ENCODE measurements at regions not wholly inside any gene's neighbourhood (a gene's known extent, or its start where the extent isn't known, plus 50 kb on each side); places are given as distances from the start of the nearest gene placed in this dataset.

- H4K20me1 ChIP-seq, result no peaks in the 10 kb centered on the region
- no peak overlapping the region for H3K27ac ChIP-seq
- no peak overlapping the region for H3K4me2 ChIP-seq
- H3K9ac ChIP-seq, result no peak overlapping the region
- H3K4me3 ChIP-seq, result no peak overlapping the region
- H3K9me3 ChIP-seq (replicated peaks in 1 of 11), result no peaks in the 10 kb centered on the region
- no peaks in the 10 kb centered on the region for H3K4me1 ChIP-seq
- H3K36me3 ChIP-seq, result no peaks in the 10 kb centered on the region
- no peaks in the 10 kb centered on the region for H3K27me3 ChIP-seq
- TF ChIP-seq Cebpa-rat (IDR thresholded peaks at IDR 0.05), result no peak
Observed at GRCh38 chr3:81173514-81173913, 587.9 kb downstream of the GBE1 start.

GRCh38 chr3:81170298-81170697 lies 591.1 kb downstream of the GBE1 start:
- no peak overlapping the region for H3K4me2 ChIP-seq
- H3K9ac ChIP-seq, result no peak overlapping the region
- no peaks in the 10 kb centered on the region for H3K9me3 ChIP-seq (replicated peaks in 1 of 11)
- no peaks in the 10 kb centered on the region for H3K36me3 ChIP-seq
- H3K27me3 ChIP-seq, result no peaks in the 10 kb centered on the region
- H3K4me1 ChIP-seq, result no peaks in the 10 kb centered on the region
- H3K4me3 ChIP-seq, result no peak overlapping the region
- H3K27ac ChIP-seq, result no peak overlapping the region
- no peaks in the 10 kb centered on the region for H4K20me1 ChIP-seq
- TF ChIP-seq Cebpa-rat (IDR thresholded peaks at IDR 0.05), result no peak

- TF ChIP-seq Cebpa-rat (IDR thresholded peaks at IDR 0.05), result no peak
- Histone ChIP-seq H3K36me3 (no peaks in the 10 kb centered on the region), H4K20me1 (no peaks in the 10 kb centered on the region), H3K27ac (no peak overlapping the region), H3K4me1 (no peaks in the 10 kb centered on the region), H3K9me3 (replicated peaks in 1 of 11) (no peaks in the 10 kb centered on the region), H3K27me3 (no peaks in the 10 kb centered on the region), H3K9ac (no peak overlapping the region), H3K4me2 (no peak overlapping the region), H3K4me3 (no peak overlapping the region)
Observed at GRCh38 chr3:81164806-81165205, 596.6 kb downstream of the GBE1 start.

GRCh38 chr3:81161851-81162250 lies 599.6 kb downstream of the GBE1 start:
- no peak for TF ChIP-seq Cebpa-rat (IDR thresholded peaks at IDR 0.05)
- Histone ChIP-seq H4K20me1 (no peaks in the 10 kb centered on the region), H3K9me3 (replicated peaks in 1 of 11) (no peaks in the 10 kb centered on the region), H3K4me3 (no peak overlapping the region), H3K36me3 (no peaks in the 10 kb centered on the region), H3K4me2 (no peak overlapping the region), H3K27me3 (no peaks in the 10 kb centered on the region), H3K27ac (no peak overlapping the region), H3K9ac (no peak overlapping the region), H3K4me1 (no peaks in the 10 kb centered on the region)

GRCh38 chr3:81161100-81161499 lies 600.3 kb downstream of the GBE1 start:
- H3K9ac ChIP-seq, result no peak overlapping the region
- H3K4me3 ChIP-seq, result no peak overlapping the region
- no peak for TF ChIP-seq Cebpa-rat (IDR thresholded peaks at IDR 0.05)
- H3K4me2 ChIP-seq, result no peak overlapping the region
- H3K9me3 ChIP-seq (replicated peaks in 1 of 11), result no peaks in the 10 kb centered on the region
- H3K36me3 ChIP-seq, result no peaks in the 10 kb centered on the region
- no peaks in the 10 kb centered on the region for H3K4me1 ChIP-seq
- no peak overlapping the region for H3K27ac ChIP-seq
- H4K20me1 ChIP-seq, result no peaks in the 10 kb centered on the region
- no peaks in the 10 kb centered on the region for H3K27me3 ChIP-seq

GRCh38 chr3:81154611-81155143 lies 606.8 kb downstream of the GBE1 start:
- no peak for TF ChIP-seq Cebpa-rat (IDR thresholded peaks at IDR 0.05)
- H3K27me3 ChIP-seq, result no peaks in the 10 kb centered on the region
- H3K4me1 ChIP-seq, result no peaks in the 10 kb centered on the region
- no peak overlapping the region for H3K4me2 ChIP-seq
- H3K4me3 ChIP-seq, result no peak overlapping the region
- no peaks in the 10 kb centered on the region for H3K36me3 ChIP-seq
- H3K9me3 ChIP-seq (replicated peaks in 1 of 11), result no peaks in the 10 kb centered on the region
- no peak overlapping the region for H3K27ac ChIP-seq
- H4K20me1 ChIP-seq, result no peaks in the 10 kb centered on the region
- no peak overlapping the region for H3K9ac ChIP-seq

- no peak overlapping the region for H3K9ac ChIP-seq
- no peaks in the 10 kb centered on the region for H3K9me3 ChIP-seq (replicated peaks in 1 of 11)
- no peak overlapping the region for H3K4me2 ChIP-seq
- H3K27me3 ChIP-seq, result no peaks in the 10 kb centered on the region
- H3K4me1 ChIP-seq, result no peaks in the 10 kb centered on the region
- no peaks in the 10 kb centered on the region for H3K36me3 ChIP-seq
- no peak for TF ChIP-seq Cebpa-rat (IDR thresholded peaks at IDR 0.05)
- H4K20me1 ChIP-seq, result no peaks in the 10 kb centered on the region
- no peak overlapping the region for H3K4me3 ChIP-seq
- no peak overlapping the region for H3K27ac ChIP-seq
Observed at GRCh38 chr3:81152156-81152555, 609.3 kb downstream of the GBE1 start.

- Histone ChIP-seq H3K4me2 (no peak overlapping the region), H3K4me1 (no peaks in the 10 kb centered on the region), H3K9me3 (replicated peaks in 1 of 11) (no peaks in the 10 kb centered on the region), H3K4me3 (no peak overlapping the region), H3K36me3 (no peaks in the 10 kb centered on the region), H3K27me3 (no peaks in the 10 kb centered on the region), H3K27ac (no peak overlapping the region), H4K20me1 (no peaks in the 10 kb centered on the region), H3K9ac (no peak overlapping the region)
- no peak for TF ChIP-seq Cebpa-rat (IDR thresholded peaks at IDR 0.05)
Observed at GRCh38 chr3:81132995-81133394, 628.5 kb downstream of the GBE1 start.

- H3K9me3 ChIP-seq (replicated peaks in 1 of 11), result no peaks in the 10 kb centered on the region
- no peak overlapping the region for H3K9ac ChIP-seq
- no peak overlapping the region for H3K4me2 ChIP-seq
- no peak overlapping the region for H3K4me3 ChIP-seq
- no peaks in the 10 kb centered on the region for H3K4me1 ChIP-seq
- H3K36me3 ChIP-seq, result no peaks in the 10 kb centered on the region
- H3K27me3 ChIP-seq, result no peaks in the 10 kb centered on the region
- H3K27ac ChIP-seq, result no peak overlapping the region
- no peaks in the 10 kb centered on the region for H4K20me1 ChIP-seq
- no peak for TF ChIP-seq Cebpa-rat (IDR thresholded peaks at IDR 0.05)
Observed at GRCh38 chr3:81105789-81106488, 655.5 kb downstream of the GBE1 start.

GRCh38 chr3:81105206-81105605 lies 656.2 kb downstream of the GBE1 start:
- no peak overlapping the region for H3K27ac ChIP-seq
- no peaks in the 10 kb centered on the region for H3K4me1 ChIP-seq
- TF ChIP-seq Cebpa-rat (IDR thresholded peaks at IDR 0.05), result no peak
- H3K4me2 ChIP-seq, result no peak overlapping the region
- H3K36me3 ChIP-seq, result no peaks in the 10 kb centered on the region
- H3K4me3 ChIP-seq, result no peak overlapping the region
- H3K27me3 ChIP-seq, result no peaks in the 10 kb centered on the region
- H4K20me1 ChIP-seq, result no peaks in the 10 kb centered on the region
- no peak overlapping the region for H3K9ac ChIP-seq
- no peaks in the 10 kb centered on the region for H3K9me3 ChIP-seq (replicated peaks in 1 of 11)

Measured in BLaER1 treated with 17β-estradiol and CSF1 and Interleukin-3, amounts not matched to agents 10 nM and 100 nM (cell line).